Naive thymus-derived CD8-positive, alpha-beta T cell (primary cell): ENCODE measurements at regions not wholly inside any gene's neighbourhood (a gene's known extent, or its start where the extent isn't known, plus 50 kb on each side); places are given as distances from the start of the nearest gene placed in this dataset.

Experiments
- ATAC-seq, 2 donors: fragments of 150-1000 bp; cut with Tn5 transposase in 1 of 2; sonication (Bioruptor Pico), chemical (Tn5 transposase) in 1 of 2; 1 replicate in 1 of 2; 2 replicates in 1 of 2; pipeline ENCODE4 v1.10.0; 2021; ENCODE audit warnings: mild to moderate bottlenecking in 2 of 2, moderate library complexity in 2 of 2
- POLR2A ChIA-PET: fragments of 350-600 bp; sonication (Branson Sonifier 250); formaldehyde crosslinking; loops from one replicate; lab custom pipeline; 2021; ENCODE audit warnings: antibody characterized with exemption; lab: Charles Lee
- DNase-seq, 10 donors: peaks; one replicate each; pipeline versions ENCODE4 v3.0.0 to v3.0.0-alpha.2; 2020 to 2022
- H3K27ac Mint-ChIP-seq, 10 donors: one replicate each; pipeline ENCODE4 v1.8.0; 2020 to 2022; ENCODE audit warnings: mild to moderate bottlenecking in 10 of 10, mixed read lengths in 10 of 10, moderate library complexity in 4 of 10, inconsistent platforms in 1 of 10
- H3K27me3 Mint-ChIP-seq, 5 donors: one replicate each; pipeline ENCODE4 v1.8.0; 2021 to 2022; ENCODE audit warnings: mixed read lengths in 5 of 5
- H3K36me3 Mint-ChIP-seq, 3 donors: one replicate each; pipeline ENCODE4 v1.8.0; 2020 to 2022; ENCODE audit warnings: mixed read lengths in 3 of 3, mild to moderate bottlenecking in 2 of 3, inconsistent platforms in 1 of 3
- H3K4me1 Mint-ChIP-seq, 4 donors: one replicate each; pipeline ENCODE4 v1.8.0; 2021 to 2022; ENCODE audit warnings: mixed read lengths in 4 of 4
- H3K4me3 Mint-ChIP-seq, 10 donors: one replicate each; pipeline ENCODE4 v1.8.0; 2020 to 2022; ENCODE audit warnings: mild to moderate bottlenecking in 10 of 10, mixed read lengths in 10 of 10, moderate library complexity in 6 of 10, inconsistent platforms in 1 of 10
- H3K9me3 Mint-ChIP-seq, 9 donors: one replicate each; pipeline ENCODE4 v1.8.0; 2020 to 2022; ENCODE audit warnings: mixed read lengths in 9 of 9, mild to moderate bottlenecking in 3 of 9, inconsistent platforms in 1 of 9, moderate library complexity in 1 of 9

- Mint-ChIP-seq H3K27me3 (no peaks in the 10 kb centered on the region), H3K36me3 (no peaks in the 10 kb centered on the region), H3K9me3 (peaks cover 0 to 12% (median 0%) of the 10 kb centered on the region in 9 donors), H3K4me1 (no peaks in the 10 kb centered on the region), H3K4me3 (no peak overlapping the region), H3K27ac (no peak overlapping the region)
- ATAC-seq (no peak), DNase-seq (no peak)
- POLR2A ChIA-PET = no interaction called here
Measured at GRCh38 chr6:23510778-23511510, 615.1 kb upstream of the NRSN1 start.

GRCh38 chr6:23511817-23512216 is 614.2 kb upstream of the NRSN1 start:
- H3K4me1 Mint-ChIP-seq = no peaks in the 10 kb centered on the region
- POLR2A ChIA-PET = no interaction called here

GRCh38 chr6:23518294-23518693 is 607.7 kb upstream of the NRSN1 start:
- DNase-seq (no peak), ATAC-seq (no peak)
- Mint-ChIP-seq H3K27ac (no peak overlapping the region), H3K9me3 (peaks cover 0 to 3% (median 0%) of the 10 kb centered on the region in 9 donors), H3K36me3 (no peaks in the 10 kb centered on the region), H3K4me3 (no peak overlapping the region), H3K27me3 (no peaks in the 10 kb centered on the region), H3K4me1 (no peaks in the 10 kb centered on the region)
- POLR2A ChIA-PET = no interaction called here

More at GRCh38 chr6:23511817-23512216, 614.2 kb upstream of the NRSN1 start:
- Mint-ChIP-seq H3K4me3 (no peak overlapping the region), H3K36me3 (no peaks in the 10 kb centered on the region), H3K27ac (no peak overlapping the region), H3K27me3 (no peaks in the 10 kb centered on the region), H3K9me3 (peaks cover 0 to 8% (median 0%) of the 10 kb centered on the region in 9 donors)
- ATAC-seq = no peak
- DNase-seq = no peak

- ATAC-seq (no peak), DNase-seq (no peak)
- Mint-ChIP-seq H3K4me1 (no peaks in the 10 kb centered on the region), H3K27ac (no peak overlapping the region), H3K9me3 (peaks cover 0 to 8% (median 0%) of the 10 kb centered on the region in 9 donors), H3K36me3 (no peaks in the 10 kb centered on the region), H3K27me3 (no peaks in the 10 kb centered on the region), H3K4me3 (no peak overlapping the region)
- POLR2A ChIA-PET = no interaction called here
Measured at GRCh38 chr6:23522792-23523547, 603.0 kb upstream of the NRSN1 start.

- no peaks in the 10 kb centered on the region for H3K36me3 Mint-ChIP-seq
- H3K27me3 Mint-ChIP-seq = no peaks in the 10 kb centered on the region
- H3K4me1 Mint-ChIP-seq = no peaks in the 10 kb centered on the region
- POLR2A ChIA-PET = no interaction called here
- H3K4me3 Mint-ChIP-seq = no peak overlapping the region
- H3K9me3 Mint-ChIP-seq = peaks cover 0 to 8% (median 0%) of the 10 kb centered on the region in 9 donors
- DNase-seq = no peak
- no peak for ATAC-seq
- H3K27ac Mint-ChIP-seq = no peak overlapping the region
Measured at GRCh38 chr6:23523771-23524170, 602.2 kb upstream of the NRSN1 start.

- POLR2A ChIA-PET = no interaction called here
- ATAC-seq = no peak
- Mint-ChIP-seq H3K27me3 (no peaks in the 10 kb centered on the region), H3K27ac (no peak overlapping the region), H3K9me3 (peaks cover 0 to 8% (median 2%) of the 10 kb centered on the region in 9 donors), H3K4me1 (peaks cover 0 to under 1% (median 0%) of the 10 kb centered on the region in 4 donors), H3K36me3 (no peaks in the 10 kb centered on the region), H3K4me3 (no peak overlapping the region)
- no peak for DNase-seq
Measured at GRCh38 chr6:23524548-23524947, 601.5 kb upstream of the NRSN1 start.

- Mint-ChIP-seq H3K9me3 (peaks cover 0 to 17% (median 3%) of the 10 kb centered on the region in 9 donors), H3K4me1 (peaks cover 0 to 6% (median 0%) of the 10 kb centered on the region in 4 donors), H3K27ac (no peak overlapping the region), H3K4me3 (no peak overlapping the region), H3K27me3 (no peaks in the 10 kb centered on the region), H3K36me3 (no peaks in the 10 kb centered on the region)
- DNase-seq (no peak), ATAC-seq (no peak)
- POLR2A ChIA-PET = no interaction called here
Measured at GRCh38 chr6:23526526-23526925, 599.5 kb upstream of the NRSN1 start.

- no peaks in the 10 kb centered on the region for H3K36me3 Mint-ChIP-seq
- H3K4me3 Mint-ChIP-seq = no peak overlapping the region
- H3K27ac Mint-ChIP-seq = no peak overlapping the region
- H3K27me3 Mint-ChIP-seq = no peaks in the 10 kb centered on the region
- H3K4me1 Mint-ChIP-seq = peaks cover 0 to 6% (median 0%) of the 10 kb centered on the region in 4 donors
- POLR2A ChIA-PET = no interaction called here
- DNase-seq = no peak
- ATAC-seq = no peak
- H3K9me3 Mint-ChIP-seq = peaks cover 0 to 17% (median 3%) of the 10 kb centered on the region in 9 donors
Measured at GRCh38 chr6:23529902-23530301, 596.1 kb upstream of the NRSN1 start.

- H3K4me1 Mint-ChIP-seq = peaks cover 0 to 6% (median 0%) of the 10 kb centered on the region in 4 donors
- peaks cover 0 to 17% (median 3%) of the 10 kb centered on the region in 9 donors for H3K9me3 Mint-ChIP-seq
- no peaks in the 10 kb centered on the region for H3K36me3 Mint-ChIP-seq
- no peaks in the 10 kb centered on the region for H3K27me3 Mint-ChIP-seq
- no peak overlapping the region for H3K27ac Mint-ChIP-seq
- DNase-seq = no peak
- POLR2A ChIA-PET = no interaction called here
- no peak for ATAC-seq
- H3K4me3 Mint-ChIP-seq = no peak overlapping the region
Measured at GRCh38 chr6:23531666-23532065, 594.3 kb upstream of the NRSN1 start.

- Mint-ChIP-seq H3K4me1 (peaks cover 0 to 6% (median 0%) of the 10 kb centered on the region in 4 donors), H3K4me3 (no peak overlapping the region), H3K9me3 (peaks cover 0 to 17% (median 3%) of the 10 kb centered on the region in 9 donors), H3K27ac (no peak overlapping the region), H3K27me3 (no peaks in the 10 kb centered on the region), H3K36me3 (no peaks in the 10 kb centered on the region)
- no peak for ATAC-seq
- no peak for DNase-seq
- POLR2A ChIA-PET = no interaction called here
Measured at GRCh38 chr6:23532227-23532626, 593.8 kb upstream of the NRSN1 start.

GRCh38 chr6:23533311-23533710 is 592.7 kb upstream of the NRSN1 start:
- H3K4me3 Mint-ChIP-seq = no peak overlapping the region
- H3K27ac Mint-ChIP-seq = no peak overlapping the region
- ATAC-seq (no peak), DNase-seq (no peak)
- POLR2A ChIA-PET = no interaction called here
- peaks cover 0 to 6% (median 0%) of the 10 kb centered on the region in 4 donors for H3K4me1 Mint-ChIP-seq
- H3K27me3 Mint-ChIP-seq = no peaks in the 10 kb centered on the region
- H3K36me3 Mint-ChIP-seq = no peaks in the 10 kb centered on the region
- peaks cover 0 to 17% (median 2%) of the 10 kb centered on the region in 9 donors for H3K9me3 Mint-ChIP-seq

- POLR2A ChIA-PET = no interaction called here
- DNase-seq (no peak), ATAC-seq (no peak)
- Mint-ChIP-seq H3K4me3 (no peak overlapping the region), H3K27ac (no peak overlapping the region), H3K4me1 (peaks cover 0 to 6% (median 0%) of the 10 kb centered on the region in 4 donors), H3K27me3 (no peaks in the 10 kb centered on the region), H3K36me3 (no peaks in the 10 kb centered on the region), H3K9me3 (peaks cover 0 to 17% (median 1%) of the 10 kb centered on the region in 9 donors)
Measured at GRCh38 chr6:23533944-23534343, 592.1 kb upstream of the NRSN1 start.

GRCh38 chr6:23534351-23534750 is 591.7 kb upstream of the NRSN1 start:
- Mint-ChIP-seq H3K4me1 (peaks cover 0 to 6% (median 0%) of the 10 kb centered on the region in 4 donors), H3K36me3 (no peaks in the 10 kb centered on the region), H3K27ac (no peak overlapping the region), H3K4me3 (no peak overlapping the region), H3K9me3 (peaks cover 0 to 17% (median 0%) of the 10 kb centered on the region in 9 donors), H3K27me3 (no peaks in the 10 kb centered on the region)
- DNase-seq (no peak), ATAC-seq (no peak)
- POLR2A ChIA-PET = no interaction called here
